A549 (cell line): ENCODE measurements at regions not wholly inside any gene's neighbourhood (a gene's known extent, or its start where the extent isn't known, plus 50 kb on each side); places are given as distances from the start of the nearest gene placed in this dataset.

Source experiments
- CTCF ChIP-seq: fragments of >200 bp; sonication (Bioruptor Twin); formaldehyde crosslinking; IDR thresholded peaks from 3 replicates; pipeline ENCODE4 v1.5.1; 2016
- USF2 ChIP-seq: fragments of 450-650 bp; IDR thresholded peaks from 2 replicates; pipeline ENCODE4 v1.6.1; 2014; ENCODE audit warnings: antibody characterized with exemption

GRCh38 chr14:101207041-101207440 lies 303.5 kb upstream of the RTL1 start:
- no peak for TF ChIP-seq CTCF
- no peak for TF ChIP-seq USF2
